ENCODE measurements at regions not wholly inside any gene's neighbourhood (a gene's known extent, or its start where the extent isn't known, plus 50 kb on each side); places are given as distances from the start of the nearest gene placed in this dataset.

DNA sequence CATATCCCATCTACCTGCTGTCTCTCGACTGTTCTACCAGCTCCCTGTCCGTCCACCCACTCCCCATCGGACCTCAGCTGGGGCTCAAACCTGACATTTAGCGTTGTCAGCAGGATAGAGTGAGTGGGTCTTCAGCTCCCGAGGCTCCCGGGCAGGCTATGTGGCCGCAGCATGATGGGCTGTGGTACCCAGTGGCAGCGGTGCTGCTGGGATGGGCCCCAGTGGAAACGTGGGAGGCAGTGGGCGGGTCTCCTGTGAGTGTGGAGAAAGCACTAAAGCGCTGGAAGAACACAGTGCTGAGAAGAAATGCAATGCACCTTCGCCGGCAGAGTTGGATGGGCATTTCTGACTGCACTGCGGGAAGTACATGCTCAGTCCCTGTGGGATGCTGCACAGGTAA lies 204.8 kb upstream of the SYT4 start:
- no peak for DNase-seq (ENCODE audit: low spot score)

DNA sequence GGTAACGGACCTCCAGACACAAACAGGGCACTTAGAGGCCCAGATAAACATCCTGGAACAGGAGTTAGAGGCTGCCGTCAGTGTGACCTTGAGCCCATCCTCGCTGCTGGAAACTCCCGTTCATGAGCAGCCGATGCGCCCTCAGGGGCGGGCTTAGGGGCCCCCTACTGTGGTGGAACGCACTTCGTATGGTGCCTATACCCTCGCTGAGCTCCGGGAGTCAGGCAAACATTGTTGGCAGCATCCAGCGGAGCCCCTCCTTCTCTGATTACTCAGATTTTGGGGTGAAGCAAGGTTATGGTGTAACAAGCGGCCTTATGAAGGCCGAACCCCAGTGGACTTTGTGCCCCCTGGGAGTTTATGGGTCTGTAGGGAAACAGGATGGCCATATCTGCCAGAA lies 205.3 kb upstream of the SYT4 start:
- no peak for DNase-seq (ENCODE audit: low spot score)

DNA sequence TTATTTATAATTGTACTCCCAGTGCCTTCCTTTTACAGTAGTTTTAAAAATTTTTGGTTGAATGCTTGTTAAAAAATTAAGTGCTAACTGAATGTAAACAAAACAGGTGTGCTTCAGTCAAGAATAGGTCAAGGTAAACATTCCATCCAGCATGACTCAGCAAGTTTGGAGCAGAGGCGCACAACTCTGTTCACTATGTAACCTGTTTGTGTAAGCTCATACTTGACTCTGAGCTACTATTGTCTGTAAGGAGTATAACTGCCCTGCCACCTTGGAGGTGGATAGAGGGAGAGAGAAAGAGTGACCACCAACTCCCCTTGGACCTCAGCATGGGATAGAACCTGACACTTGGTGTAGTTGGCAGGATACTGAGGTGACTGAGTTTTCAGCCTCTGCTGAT lies 207.4 kb upstream of the SYT4 start:
- no peak for DNase-seq (ENCODE audit: low spot score)

DNA sequence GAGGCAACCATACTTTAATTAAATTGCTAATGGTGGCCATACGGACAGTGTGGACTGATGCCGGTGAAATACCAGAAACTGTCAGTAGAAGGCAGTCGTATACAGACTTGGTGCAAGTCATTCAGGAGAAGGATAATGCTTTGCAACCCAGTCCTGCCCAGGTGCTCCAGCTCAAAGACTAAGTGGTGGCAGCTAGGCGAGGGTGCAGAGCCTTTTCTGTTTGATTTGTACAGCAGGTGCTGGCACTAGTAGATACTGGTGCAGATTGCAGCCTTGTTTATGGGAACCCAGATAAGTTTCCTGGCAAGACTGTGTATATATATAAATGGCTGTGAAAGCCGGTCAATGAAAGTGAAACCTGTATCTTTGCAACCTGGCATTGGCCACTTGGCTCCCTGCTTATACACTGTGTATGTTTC lies 208.3 kb upstream of the SYT4 start:
- DNase-seq (ENCODE audit: low spot score): no peak

DNA sequence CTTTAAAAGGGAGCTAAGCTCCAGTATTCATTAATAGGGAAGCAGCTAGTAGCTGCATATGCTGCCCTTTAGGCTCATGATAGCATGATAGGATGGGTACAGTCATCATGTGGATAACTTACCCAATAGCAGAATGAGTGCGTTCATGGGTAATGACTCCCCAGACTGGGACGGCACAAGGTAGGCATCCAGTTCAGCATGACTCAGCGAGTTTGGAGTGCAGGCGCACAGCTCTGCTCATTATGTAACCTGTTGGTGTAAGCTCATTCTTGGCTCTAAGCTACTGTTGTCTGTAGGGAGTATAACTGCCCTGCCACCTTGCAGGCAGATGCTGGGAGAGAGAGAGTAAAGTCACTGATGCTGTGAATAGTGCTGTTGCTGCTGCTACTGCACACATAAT lies 209.2 kb upstream of the SYT4 start:
- no peak for DNase-seq (ENCODE audit: low spot score)

DNA sequence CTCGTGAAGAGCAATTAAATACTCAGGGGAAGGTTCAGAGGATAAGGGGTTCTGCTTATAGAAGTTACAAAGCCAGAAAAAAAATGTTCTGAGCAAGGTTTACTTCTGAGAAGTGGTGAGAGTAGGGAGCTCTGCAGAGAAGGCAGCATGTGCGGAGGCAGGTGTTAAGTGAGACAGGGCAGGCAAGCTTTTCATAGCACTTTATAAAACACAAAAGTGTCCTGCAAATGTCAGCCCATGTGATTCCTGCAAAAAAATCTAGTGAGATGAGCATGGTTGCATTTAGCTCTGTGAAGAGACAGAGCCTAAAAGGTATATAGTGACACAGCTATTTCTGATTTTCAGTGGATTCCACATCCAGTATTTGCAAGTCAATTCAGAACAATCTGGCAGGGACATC lies 223.8 kb upstream of the SYT4 start:
- DNase-seq (ENCODE audit: low spot score): no peak

DNA sequence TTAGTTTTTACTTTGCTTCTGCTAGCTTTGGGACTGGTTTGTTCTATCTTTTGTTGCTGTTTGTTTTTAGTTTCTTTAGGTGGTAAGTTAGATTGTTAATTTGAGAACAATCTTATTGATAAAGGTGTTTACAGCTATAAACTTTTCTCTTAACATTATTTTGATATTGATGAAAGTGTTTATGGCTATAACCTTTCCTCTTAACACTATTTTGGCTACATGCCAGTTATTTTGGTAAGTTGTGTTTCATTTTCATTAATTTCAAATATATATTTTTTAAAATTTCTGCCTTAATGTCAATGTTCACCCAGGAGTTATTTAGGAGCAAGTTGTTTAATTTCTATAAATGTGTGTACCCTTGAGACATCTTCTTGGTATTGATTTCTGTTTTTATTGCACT lies 229.6 kb upstream of the SYT4 start:
- no peak for DNase-seq (ENCODE audit: low spot score)

DNA sequence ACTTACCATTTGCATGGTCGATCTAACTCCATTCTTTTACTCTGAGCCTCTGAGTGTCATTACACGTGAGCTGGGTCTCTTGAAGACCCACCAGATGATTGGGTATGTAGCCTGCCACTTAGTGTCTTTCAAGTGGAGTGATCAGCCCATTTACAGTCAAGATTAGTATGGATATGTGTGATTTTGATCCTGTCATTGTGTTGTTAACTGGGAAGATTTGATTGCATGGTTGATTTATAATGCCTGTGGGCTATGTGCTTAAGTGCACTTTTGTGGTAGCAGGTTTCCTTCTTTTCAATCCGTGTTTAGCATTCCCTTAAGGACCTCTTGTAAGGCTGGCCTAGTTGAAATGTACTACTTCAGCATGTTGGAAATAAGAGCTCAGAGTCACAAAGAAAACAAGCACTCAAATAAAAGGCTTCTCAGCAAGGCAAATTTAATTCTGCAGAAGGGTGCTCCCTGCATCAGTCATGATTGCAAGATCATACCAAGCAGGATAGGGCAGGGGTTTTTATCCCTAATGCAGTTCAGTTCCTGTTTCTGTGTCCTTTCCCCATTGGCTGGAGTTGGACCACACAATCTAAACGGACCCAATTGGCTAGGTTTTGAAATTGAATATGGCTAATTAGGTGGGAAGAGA lies 230.7 kb upstream of the SYT4 start:
- no peak for DNase-seq (ENCODE audit: low spot score)

DNA sequence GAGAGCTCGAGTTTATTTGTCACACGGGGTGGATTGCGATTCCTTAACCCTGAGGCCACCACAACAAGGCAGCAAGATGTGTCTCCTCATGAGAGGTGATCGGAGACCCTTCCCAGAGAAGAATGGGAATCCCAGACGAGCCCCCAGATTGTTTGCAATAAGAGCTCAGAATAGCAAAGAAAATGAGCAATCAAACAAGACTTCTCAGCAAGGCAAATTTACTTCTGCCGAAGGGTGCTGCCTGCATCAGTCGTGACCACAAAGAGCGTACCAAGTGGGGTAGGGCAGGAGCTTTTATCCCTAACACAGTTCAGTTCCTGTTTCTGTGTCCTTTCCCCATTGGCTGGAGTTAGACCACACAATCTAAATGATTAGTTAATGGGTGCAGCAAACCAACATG lies 237.5 kb upstream of the SYT4 start:
- no peak for DNase-seq (ENCODE audit: low spot score)

DNA sequence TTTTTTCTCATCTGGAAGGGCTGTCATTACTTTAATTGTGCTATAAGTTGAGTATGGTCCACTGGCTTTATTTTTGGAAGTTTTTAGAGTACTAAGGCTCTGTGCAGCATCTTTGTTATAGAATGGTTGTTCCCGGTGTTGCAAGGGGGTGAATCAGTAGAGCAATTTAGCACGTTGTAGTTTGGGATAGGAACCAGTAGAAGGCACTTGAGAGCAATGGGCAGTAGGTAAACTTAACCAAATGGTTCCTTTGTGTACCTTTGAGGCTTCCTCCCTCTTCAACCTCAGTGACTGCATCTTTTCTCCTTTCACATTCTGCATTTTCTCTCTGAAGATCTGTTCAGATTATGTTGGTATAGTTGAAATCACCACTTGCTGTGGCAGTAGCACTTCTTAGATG lies 238.2 kb upstream of the SYT4 start:
- no peak for DNase-seq (ENCODE audit: low spot score)

DNA sequence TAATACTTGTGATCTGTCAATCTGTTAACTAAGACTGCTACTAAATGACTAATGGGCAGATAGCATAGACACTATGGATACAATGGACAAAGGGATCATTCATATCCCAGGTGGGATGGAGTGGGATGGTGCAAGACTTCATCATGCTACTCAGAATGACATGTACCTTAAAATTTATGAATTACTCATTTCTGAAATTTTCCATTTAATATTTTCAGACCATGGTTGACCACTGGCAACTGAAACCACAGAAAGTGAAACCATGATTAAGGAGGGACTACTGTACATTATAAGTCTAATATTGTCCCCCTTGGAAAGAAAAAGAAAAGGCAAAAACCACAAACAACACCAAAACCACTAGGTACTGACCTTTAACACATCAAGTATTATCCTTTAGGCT lies 247.0 kb upstream of the SYT4 start:
- DNase-seq (ENCODE audit: low spot score): no peak

DNA sequence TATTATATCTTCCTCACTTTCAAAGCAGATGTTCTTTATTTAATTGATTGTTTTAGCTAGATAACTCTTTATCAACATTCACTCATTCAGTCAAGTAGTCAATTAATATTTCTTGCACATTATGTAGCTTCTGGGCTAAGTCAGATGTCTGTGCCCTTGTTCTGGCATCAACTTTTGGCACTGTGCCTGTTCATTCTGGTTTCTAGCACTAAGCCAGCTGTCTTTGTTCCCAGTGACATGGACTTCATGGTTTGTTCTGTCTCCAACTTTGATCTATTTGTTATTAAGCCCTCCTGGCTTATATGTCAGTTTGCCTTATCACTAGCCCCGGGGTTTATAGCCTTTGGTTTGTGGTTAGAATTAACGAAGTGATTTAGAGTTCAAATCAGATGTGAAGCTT lies 247.9 kb upstream of the SYT4 start:
- no peak for DNase-seq (ENCODE audit: low spot score)

DNA sequence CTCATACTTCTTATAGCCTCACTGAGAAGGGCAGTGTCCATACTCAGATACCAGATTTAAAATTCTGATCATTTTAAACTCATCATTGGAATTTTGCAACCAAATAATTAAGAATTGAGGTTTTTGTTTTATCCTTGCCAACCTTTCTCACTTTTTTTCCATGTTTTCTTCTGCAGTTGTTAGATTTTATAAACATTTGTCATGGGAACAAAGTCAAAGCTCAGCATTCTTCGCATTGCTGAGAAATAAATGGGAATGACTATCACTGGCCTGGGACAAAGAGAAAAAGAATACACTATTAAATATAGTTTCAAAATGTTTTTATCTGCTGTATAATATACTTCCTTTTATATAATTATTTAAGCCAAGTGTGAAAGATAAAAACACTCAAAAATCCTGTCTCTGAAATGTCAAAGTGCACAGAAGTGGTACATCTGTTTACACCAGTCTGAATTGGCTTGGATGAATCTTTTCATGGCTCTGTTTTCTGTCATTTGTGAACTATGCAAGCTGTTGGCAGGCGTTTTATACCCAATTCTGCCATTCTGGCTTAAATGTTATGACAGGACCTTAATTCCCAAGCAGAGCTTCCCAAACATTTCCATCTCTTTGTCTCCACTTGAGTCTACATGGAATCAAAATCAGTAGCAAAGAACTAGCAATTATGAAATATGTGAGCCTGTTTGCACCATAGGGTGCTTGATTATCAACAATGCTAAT lies 249.3 kb upstream of the SYT4 start:
- no peak for DNase-seq (ENCODE audit: low spot score)

DNA sequence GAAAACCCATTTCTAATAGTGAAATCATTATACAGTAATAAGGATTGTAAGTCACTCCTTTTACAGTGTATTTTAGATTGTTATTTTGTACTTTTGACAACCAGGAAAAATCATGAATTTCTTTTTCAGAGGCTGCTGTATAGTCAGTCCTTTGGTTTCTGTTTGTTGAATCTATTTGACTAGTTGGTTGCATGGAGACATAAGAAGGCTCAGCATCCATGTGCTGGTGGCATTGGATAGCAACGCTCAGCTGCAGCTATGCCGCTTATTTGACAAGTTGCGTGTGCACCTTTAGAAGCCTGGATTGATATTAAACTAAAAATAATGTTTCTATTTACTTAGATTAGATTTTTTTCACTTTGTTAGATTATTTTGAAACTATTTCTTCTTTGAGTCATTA lies 254.1 kb upstream of the SYT4 start:
- no peak for DNase-seq (ENCODE audit: low spot score)

DNA sequence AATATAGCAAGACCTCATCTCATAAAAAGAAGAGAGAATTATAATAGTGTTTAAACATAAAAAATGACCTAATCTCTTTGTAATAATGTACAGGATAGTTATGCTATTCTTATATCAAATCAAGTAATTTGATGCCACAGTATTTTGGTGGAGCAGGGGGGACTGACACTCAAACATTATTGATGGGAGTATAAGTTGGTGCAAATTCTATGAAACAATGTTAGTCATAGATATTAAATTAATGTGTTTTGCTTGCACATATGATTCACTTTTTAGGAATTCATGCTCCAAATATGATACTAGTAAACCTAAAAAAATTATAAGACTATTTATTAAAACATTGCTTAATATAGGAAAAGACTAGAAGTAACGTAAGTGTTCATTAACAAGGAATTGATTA lies 256.1 kb upstream of the SYT4 start:
- no peak for DNase-seq (ENCODE audit: low spot score)

DNA sequence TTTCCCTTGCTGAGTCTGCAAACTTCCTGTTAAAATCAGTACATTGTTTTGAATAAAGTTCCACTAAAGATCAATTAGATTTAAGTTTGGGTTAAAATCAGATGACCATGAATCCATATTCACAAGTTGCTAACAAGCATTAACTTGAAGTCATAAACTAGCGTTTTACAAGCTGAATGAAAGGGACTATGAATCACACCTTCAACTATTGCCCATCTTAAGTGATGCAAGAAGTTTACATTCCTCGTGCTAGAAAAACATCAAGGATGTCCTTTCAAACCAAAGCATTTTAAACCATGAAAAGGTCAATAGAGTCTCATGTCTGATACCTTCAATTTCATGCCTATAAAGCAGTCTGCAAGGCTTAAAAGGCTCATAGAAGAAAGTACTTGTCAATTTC lies 257.2 kb upstream of the SYT4 start:
- no peak for DNase-seq (ENCODE audit: low spot score)

DNA sequence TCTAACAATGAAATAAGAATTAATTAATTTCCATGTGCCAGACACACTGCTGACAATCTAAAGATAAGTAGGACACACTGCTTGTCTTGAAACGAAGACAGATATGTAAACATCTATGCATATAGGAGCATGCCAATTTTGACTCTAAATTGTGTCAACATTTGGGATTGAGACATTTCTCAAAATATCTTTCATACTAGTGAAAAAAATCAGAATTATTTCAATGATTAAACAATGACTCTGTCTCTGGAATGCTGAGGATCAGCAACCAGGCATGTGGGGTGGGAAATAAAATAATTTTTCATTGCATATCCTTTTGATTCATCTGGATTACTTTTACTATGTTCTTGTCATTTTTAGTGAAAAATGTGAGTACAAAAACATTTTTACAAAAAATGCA lies 262.6 kb upstream of the SYT4 start:
- no peak for DNase-seq (ENCODE audit: low spot score)

DNA sequence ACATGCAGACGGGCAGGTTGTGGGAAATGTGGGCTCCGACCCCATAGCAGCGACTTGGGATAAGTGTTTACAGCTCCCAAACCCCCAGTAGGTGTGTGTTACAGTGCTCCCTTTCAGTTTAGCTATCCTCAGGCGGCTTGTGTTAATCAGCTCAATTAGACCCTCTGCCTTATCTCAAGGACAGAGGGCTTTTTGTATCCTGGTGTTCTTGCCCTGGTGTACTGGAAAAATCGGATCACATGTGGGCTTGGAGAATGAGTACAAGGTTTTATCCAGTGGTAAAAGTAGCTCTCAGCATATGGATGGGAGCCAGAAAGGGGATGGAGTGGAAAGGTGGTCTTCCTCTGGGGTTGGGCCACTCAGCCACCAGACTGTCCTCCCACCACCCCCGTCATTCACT lies 264.7 kb upstream of the SYT4 start:
- no peak for DNase-seq (ENCODE audit: low spot score)

DNA sequence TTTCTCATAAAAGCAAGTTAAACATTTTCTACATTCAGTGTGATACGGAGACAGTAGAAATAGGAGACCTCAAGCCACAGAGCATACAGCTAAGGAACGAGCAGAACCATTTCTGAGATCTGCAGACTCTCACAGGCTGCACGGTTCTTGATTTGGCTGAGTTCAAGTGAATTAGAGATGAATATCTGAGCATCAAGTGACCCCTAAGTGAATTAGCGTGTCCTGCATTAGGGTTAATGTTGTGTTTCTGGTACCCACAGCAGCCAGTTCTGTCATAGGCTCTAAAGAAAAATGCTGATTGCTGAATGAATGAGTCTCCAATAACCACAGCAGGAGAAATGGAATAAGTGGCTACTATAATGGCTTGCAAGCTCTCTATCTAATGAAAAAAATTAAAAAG lies 265.9 kb upstream of the SYT4 start:
- DNase-seq (ENCODE audit: low spot score): no peak

DNA sequence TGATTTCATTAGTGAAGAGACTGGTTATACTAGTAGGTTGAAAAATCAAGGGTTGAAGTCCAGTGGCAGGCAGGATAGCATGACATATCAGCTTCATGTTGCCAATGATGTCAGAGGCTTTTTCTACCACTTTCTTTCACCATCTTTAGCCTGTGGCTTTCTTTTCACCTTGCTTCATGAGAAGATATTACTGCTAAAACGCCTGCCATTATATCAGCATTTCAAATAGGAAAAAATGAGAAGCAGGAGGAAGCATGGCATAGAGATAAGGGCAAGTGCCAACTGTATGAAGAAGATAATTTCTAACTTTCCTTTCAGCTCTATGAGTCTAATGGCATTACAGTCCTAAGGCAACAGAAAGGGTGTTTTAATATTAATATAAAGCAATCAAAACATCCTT lies 270.2 kb upstream of the SYT4 start:
- DNase-seq (ENCODE audit: low spot score): no peak

DNA sequence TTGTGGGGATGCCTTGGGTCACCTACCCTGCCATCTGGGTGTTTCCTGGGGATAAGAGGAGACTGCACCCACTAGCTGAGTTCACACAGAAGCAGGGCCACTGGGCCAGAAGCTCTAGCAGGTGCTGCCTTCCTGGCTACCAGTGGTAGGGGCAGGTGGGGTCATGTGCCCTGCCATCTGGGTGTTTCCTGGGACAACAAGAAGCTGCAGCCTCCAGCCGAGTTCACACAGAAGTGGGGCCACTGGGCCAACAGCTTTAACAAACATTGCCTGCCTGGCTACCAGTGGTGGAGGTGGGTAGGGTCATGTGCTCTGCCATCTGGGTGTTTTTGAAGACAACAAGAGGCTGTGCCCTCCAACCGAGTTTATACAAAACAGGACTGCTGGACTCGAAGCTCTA lies 282.2 kb upstream of the SYT4 start:
- DNase-seq (ENCODE audit: low spot score): no peak

DNA sequence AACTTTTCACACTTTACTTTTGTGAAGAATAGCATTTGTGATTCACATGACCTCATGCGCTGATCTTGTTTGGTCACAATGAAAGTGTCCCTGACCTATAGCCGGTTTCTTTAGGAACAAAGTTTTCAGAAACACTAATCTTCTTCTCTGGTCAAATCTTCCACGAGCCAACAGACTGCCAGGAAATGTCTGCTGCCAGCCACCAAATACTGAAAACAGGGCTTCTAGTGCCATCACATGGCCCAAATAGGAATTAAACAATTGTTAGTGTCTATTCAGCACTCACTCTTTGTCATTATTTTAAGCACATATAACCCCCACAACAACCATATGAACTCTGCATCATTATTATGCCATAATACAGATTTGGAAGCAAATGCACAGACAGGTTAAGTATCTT lies 286.5 kb upstream of the SYT4 start:
- DNase-seq (ENCODE audit: low spot score): no peak

DNA sequence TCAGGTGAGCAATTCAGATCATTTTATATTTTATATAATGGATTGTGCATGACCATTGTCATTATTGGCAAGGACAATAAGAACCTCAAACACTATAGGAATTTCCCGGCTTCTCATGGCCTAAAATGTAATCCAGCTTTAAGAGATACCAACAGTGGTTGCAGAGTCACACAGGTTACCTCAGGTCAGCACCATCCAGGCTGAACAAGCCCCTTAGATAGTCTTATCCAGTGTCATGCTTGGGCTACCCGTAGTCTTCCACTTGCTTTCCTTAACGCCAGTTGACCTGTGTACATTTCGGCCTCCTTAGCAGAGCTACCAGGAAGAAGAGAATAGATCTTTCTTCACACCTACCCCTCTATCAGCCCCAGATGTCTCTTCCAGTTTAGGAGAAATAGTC lies 293.3 kb upstream of the SYT4 start:
- DNase-seq (ENCODE audit: low spot score): no peak

DNA sequence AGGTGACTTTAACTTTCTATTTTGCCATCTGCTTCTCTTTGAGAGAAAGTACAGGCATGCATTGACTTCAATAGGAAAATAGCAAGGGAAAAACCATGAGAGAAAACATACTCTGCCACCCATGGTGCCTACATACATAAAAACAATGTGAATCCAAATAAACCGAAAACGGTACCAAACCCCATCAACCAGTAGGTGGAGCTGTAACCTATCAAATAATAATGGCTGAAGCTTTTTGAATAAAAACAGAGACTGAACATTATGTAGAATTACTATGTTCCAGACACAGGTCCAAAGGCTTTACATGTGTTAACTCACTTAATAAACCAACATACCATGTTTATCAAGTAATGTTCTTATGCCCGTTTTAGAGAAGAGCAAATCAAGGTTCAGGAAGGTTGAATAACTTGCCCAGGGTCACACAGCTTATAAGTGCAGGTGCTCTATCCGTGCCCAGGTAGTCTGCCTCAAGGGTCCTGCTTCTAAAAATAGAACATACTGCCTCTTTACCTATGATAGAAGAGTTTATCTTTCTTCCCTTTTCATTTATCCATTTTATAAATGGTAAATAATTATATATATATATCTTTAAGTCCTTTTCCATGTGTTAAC lies 293.9 kb upstream of the SYT4 start:
- no peak for DNase-seq (ENCODE audit: low spot score)

Data from left forelimb (tissue), 1 donor.